ENCODE measurements at regions not wholly inside any gene's neighbourhood (a gene's known extent, or its start where the extent isn't known, plus 50 kb on each side); places are given as distances from the start of the nearest gene placed in this dataset.

DNA sequence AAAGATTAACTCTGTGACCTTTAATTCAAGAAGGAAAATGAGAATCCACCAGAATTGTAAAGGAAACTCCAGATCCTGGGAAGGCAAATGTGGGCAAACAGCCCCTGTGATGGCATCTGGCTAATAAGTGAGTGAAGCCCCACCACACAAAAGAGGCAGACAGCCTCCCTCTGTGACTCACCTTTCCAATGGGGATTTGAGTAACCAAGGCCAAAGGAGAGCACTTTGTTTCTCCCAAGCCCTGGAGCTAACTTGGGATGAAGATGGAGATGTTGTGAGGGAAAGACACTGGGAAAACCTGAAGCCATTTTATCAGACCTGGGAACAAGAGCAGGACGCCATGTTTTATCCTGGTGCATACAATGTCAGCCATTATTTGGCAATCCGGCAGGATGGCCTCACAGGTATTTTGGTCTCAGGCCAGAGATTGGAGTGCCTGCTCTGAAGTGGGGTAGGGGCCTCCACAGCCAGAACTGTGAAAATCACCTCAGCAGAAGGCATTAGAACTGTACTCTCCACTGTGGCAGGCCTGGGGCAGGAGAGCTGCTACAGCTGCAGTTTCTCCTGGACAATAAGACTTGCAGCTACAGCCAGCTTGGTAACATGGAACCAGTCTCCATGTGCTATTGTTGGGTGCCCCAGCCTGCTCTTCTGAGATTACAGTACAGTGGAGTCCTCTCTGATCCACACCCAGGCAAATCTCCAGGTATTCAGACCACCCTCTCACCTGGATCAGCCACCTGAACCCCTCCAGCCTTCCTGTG lies 96.6 kb upstream of the PCED1B start:
- H3K27ac Mint-ChIP-seq (ENCODE audit: low read depth, unreplicated experiment) = no peak overlapping the region
- no TSS peak for BruUV-seq (replicated peaks)
- no peak for DNase-seq (ENCODE audit: unreplicated experiment)
- no peaks in the 10 kb centered on the region for H3K36me3 Mint-ChIP-seq (ENCODE audit: insufficient read depth, unreplicated experiment)
- ChIA-PET POLR2A (interaction anchor here (1.3 to 2.8 kb wide), 3 partner anchors 40 to 992 kb away, joined by 3 to 7 read pairs (median 4); partner anchors contain the start of gene SCAF11), CTCF (interaction anchor here (0.6 to 4.3 kb wide), 13 partner anchors 9 to 908 kb away, joined by 3 to 52 read pairs (median 6); no protein-coding TSS in a partner anchor)
- no peak overlapping the region for H3K4me3 Mint-ChIP-seq (ENCODE audit: unreplicated experiment)
- intact Hi-C loops (cut with micrococcal nuclease) = loop anchor here (5.0 kb wide), 2 partner anchors 41 to 306 kb away; no protein-coding TSS in a partner anchor
- no peak for TF ChIP-seq CTCF (IDR thresholded peaks at IDR 0.05; ENCODE audit: unreplicated experiment)
- H3K9me3 Mint-ChIP-seq (ENCODE audit: unreplicated experiment) = no peaks in the 10 kb centered on the region
- no peaks in the 10 kb centered on the region for H3K27me3 Mint-ChIP-seq (ENCODE audit: insufficient read depth, unreplicated experiment)
- H3K4me1 Mint-ChIP-seq (ENCODE audit: insufficient read depth, unreplicated experiment) = peaks cover 13% of the 10 kb centered on the region

DNA sequence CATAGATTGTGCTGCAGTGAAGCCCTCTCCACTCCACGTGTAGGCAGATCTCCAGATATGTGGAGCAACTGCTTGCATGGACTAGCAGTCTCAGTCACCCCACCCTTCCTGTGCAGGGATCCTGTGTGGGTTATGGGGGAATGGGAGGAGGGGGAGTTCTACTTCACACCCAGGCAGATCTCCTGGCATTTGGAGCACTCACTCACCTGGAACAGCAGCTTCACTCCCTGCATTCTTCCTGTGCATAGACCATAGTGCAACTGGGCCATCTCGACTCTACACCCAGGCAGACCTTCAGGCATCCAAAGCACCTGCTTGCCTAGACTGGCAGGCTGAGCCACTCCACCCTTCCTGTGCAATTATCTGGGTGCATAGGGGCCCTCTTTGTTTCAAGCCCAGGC lies 96.0 kb upstream of the PCED1B start:
- H3K27ac Mint-ChIP-seq (ENCODE audit: low read depth, unreplicated experiment) = peak overlapping the region; percentile 28
- ChIA-PET CTCF (interaction anchor here (0.6 to 4.3 kb wide), 22 partner anchors 10 to 1014 kb away, joined by 3 to 52 read pairs (median 4); no protein-coding TSS in a partner anchor), POLR2A (interaction anchor here (0.5 to 2.8 kb wide), 8 partner anchors 19 to 993 kb away, joined by 3 to 9 read pairs (median 4); partner anchors contain the start of gene SCAF11)
- no peaks in the 10 kb centered on the region for H3K9me3 Mint-ChIP-seq (ENCODE audit: unreplicated experiment)
- peaks cover 13% of the 10 kb centered on the region for H3K4me1 Mint-ChIP-seq (ENCODE audit: insufficient read depth, unreplicated experiment)
- no peak for DNase-seq (ENCODE audit: unreplicated experiment)
- H3K4me3 Mint-ChIP-seq (ENCODE audit: unreplicated experiment) = no peak overlapping the region
- intact Hi-C loops (cut with micrococcal nuclease) = loop anchor here (5.0 kb wide), 2 partner anchors 41 to 306 kb away; no protein-coding TSS in a partner anchor
- H3K27me3 Mint-ChIP-seq (ENCODE audit: insufficient read depth, unreplicated experiment) = no peaks in the 10 kb centered on the region
- no peak for TF ChIP-seq CTCF (IDR thresholded peaks at IDR 0.05; ENCODE audit: unreplicated experiment)
- H3K36me3 Mint-ChIP-seq (ENCODE audit: insufficient read depth, unreplicated experiment) = no peaks in the 10 kb centered on the region
- no TSS peak for BruUV-seq (replicated peaks)

- BruUV-seq (replicated peaks) = no TSS peak
- Mint-ChIP-seq H3K9me3 (ENCODE audit: unreplicated experiment) (no peaks in the 10 kb centered on the region), H3K27me3 (ENCODE audit: insufficient read depth, unreplicated experiment) (no peaks in the 10 kb centered on the region), H3K4me3 (ENCODE audit: unreplicated experiment) (no peak overlapping the region), H3K27ac (ENCODE audit: low read depth, unreplicated experiment) (peak overlapping the region; percentile 28), H3K4me1 (ENCODE audit: insufficient read depth, unreplicated experiment) (peaks cover 13% of the 10 kb centered on the region), H3K36me3 (ENCODE audit: insufficient read depth, unreplicated experiment) (no peaks in the 10 kb centered on the region)
- DNase-seq (ENCODE audit: unreplicated experiment) = peak; percentile 72
- CTCF ChIA-PET = interaction anchor here (0.6 to 4.3 kb wide), 33 partner anchors 9 to 1015 kb away, joined by 3 to 52 read pairs (median 4); no protein-coding TSS in a partner anchor
- peak; percentile 90 for TF ChIP-seq CTCF (IDR thresholded peaks at IDR 0.05; ENCODE audit: unreplicated experiment)
- intact Hi-C loops (cut with micrococcal nuclease) = loop anchor here (1.0 to 5.0 kb wide), 5 partner anchors 37 to 912 kb away; no protein-coding TSS in a partner anchor
- POLR2A ChIA-PET = interaction anchor here (0.5 to 2.8 kb wide), 15 partner anchors 17 to 994 kb away, joined by 3 to 9 read pairs (median 3); partner anchors contain the start of gene SCAF11
Observed at GRCh38 chr12:46983959-46984841, 95.2 kb upstream of the PCED1B start.

Data from MCF 10A (cell line).